Tibial nerve (tissue), 4 donors: ENCODE measurements at regions not wholly inside any gene's neighbourhood (a gene's known extent, or its start where the extent isn't known, plus 50 kb on each side); places are given as distances from the start of the nearest gene placed in this dataset.

Experiments
- DNase-seq, 2 donors: peaks; one replicate each; pipeline ENCODE4 v3.0.0-alpha.2; 2019; ENCODE audit warnings: low spot score in 2 of 2
- H3K27ac ChIP-seq, 4 donors: fragments of 200-600 bp; sonication (generic) in 3 of 4; one replicate each; pipeline ENCODE4 v1.5.1; 2017 to 2019; ENCODE audit warnings: mild to moderate bottlenecking in 1 of 4
- H3K27me3 ChIP-seq, 2 donors: fragments of 200-600 bp; sonication (generic) in 1 of 2; one replicate each; pipeline versions ENCODE4 v1.5.1 to v1.6.0; 2017 to 2019
- H3K36me3 ChIP-seq, 3 donors: fragments of 200-600 bp; sonication (generic); one replicate each; pipeline ENCODE4 v1.5.1; 2018 to 2019
- H3K4me1 ChIP-seq, 4 donors: fragments of 200-600 bp; sonication (generic) in 3 of 4; one replicate each; pipeline ENCODE4 v1.5.1; 2017 to 2019
- H3K4me3 ChIP-seq, 4 donors: fragments of 200-600 bp; sonication (generic) in 3 of 4; one replicate each; pipeline ENCODE4 v1.5.1; 2017 to 2019; ENCODE audit warnings: mild to moderate bottlenecking in 1 of 4, moderate library complexity in 1 of 4
- H3K9me3 ChIP-seq, 4 donors: fragments of 200-600 bp; sonication (generic) in 3 of 4; one replicate each; pipeline ENCODE4 v1.5.1; 2017 to 2019
- EP300 ChIP-seq, 2 donors: sonication (generic); formaldehyde crosslinking; IDR thresholded peaks; one replicate each; pipeline ENCODE4 v1.6.1; 2017; ENCODE audit warnings: antibody characterized with exemption in 2 of 2, mild to moderate bottlenecking in 1 of 2
- POLR2A ChIP-seq, 2 donors: fragments of 450-650 bp; IDR thresholded peaks; one replicate each; pipeline ENCODE4 v1.6.1; 2017; ENCODE audit warnings: antibody characterized with exemption in 2 of 2, mild to moderate bottlenecking in 2 of 2, moderate library complexity in 2 of 2
- WGBS, 2 donors: methylation state at CpG; one replicate each; pipeline ENCODE4 v1.1.5; 2018; 5-methylcytosine and 5-hydroxymethylcytosine counted together
- TF ChIP-seq, protein P1 (sequence below), 5 experiments: fragments of 200-600 bp in 3 of 5; fragments of 450-650 bp in 2 of 5; sonication (generic) in 3 of 5; IDR thresholded peaks; one replicate each; pipeline ENCODE4 v1.5.1; 2016 to 2019; ENCODE audit warnings: antibody characterized with exemption in 5 of 5, mild to moderate bottlenecking in 3 of 5, moderate library complexity in 2 of 5

DNA sequence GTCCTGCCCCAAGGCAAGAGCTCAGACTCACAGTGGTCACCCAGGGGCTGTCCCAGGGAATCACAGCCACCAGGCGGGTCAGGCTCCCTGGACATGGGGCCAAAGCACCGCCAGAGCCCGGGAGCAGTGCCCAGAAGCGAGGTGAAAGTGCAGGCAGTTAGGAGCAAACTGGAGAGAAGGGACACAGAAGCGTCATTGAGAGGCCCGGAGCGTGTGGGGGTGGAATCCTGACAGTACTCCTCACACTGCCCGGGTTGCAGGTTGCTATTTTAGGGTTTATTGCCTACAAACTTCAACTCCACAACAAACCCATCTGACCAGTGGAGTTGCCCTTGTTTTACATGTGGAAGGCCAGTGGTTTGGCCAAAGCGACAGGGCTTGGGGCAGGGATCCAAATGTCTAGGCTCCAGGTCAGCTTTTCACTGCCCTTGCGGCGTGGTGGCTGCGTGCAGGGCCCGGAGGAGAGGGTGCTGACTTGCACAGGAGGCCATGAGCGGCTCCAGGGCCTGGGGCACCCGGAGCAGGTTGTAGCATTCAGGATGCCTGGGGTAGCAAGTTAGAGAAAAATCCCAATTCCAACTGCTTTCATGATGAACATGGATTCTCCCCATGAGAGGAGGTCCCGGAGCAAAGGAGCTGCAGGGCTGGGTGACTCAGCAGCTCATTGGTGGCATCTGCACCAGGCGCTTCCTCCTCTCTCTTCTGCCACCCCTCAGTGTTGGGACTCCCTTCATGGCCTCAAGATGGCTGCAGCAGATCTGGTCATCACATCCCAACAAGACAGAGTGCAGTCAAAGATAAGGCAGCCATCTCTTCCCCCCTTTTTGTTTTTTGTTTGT, 112.3 kb upstream of the NCOR2 start:
- Histone ChIP-seq H3K36me3 (no peaks in the 10 kb centered on the region), H3K27ac (peak overlapping the region in 2 of 4 donors; percentile 63 to 66), H3K9me3 (no peaks in the 10 kb centered on the region), H3K27me3 (no peaks in the 10 kb centered on the region), H3K4me3 (no peak overlapping the region), H3K4me1 (peaks cover 0 to 96% (median 52%) of the 10 kb centered on the region in 4 donors)
- TF ChIP-seq EP300 (IDR thresholded peaks at IDR 0.05), result peak; percentile 24 to 93
- TF ChIP-seq POLR2A (IDR thresholded peaks at IDR 0.05), result no peak
- TF ChIP-seq, protein P1, sequence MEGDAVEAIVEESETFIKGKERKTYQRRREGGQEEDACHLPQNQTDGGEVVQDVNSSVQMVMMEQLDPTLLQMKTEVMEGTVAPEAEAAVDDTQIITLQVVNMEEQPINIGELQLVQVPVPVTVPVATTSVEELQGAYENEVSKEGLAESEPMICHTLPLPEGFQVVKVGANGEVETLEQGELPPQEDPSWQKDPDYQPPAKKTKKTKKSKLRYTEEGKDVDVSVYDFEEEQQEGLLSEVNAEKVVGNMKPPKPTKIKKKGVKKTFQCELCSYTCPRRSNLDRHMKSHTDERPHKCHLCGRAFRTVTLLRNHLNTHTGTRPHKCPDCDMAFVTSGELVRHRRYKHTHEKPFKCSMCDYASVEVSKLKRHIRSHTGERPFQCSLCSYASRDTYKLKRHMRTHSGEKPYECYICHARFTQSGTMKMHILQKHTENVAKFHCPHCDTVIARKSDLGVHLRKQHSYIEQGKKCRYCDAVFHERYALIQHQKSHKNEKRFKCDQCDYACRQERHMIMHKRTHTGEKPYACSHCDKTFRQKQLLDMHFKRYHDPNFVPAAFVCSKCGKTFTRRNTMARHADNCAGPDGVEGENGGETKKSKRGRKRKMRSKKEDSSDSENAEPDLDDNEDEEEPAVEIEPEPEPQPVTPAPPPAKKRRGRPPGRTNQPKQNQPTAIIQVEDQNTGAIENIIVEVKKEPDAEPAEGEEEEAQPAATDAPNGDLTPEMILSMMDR (IDR thresholded peaks at IDR 0.05), result peak in 2 of 5 experiments; percentile 35 to 51
- peak; percentile 63 to 71 for DNase-seq
- WGBS, 2 donors, result 46 to 48% methylated on average over 12 to 16 of the region's 17 CpGs

DNA sequence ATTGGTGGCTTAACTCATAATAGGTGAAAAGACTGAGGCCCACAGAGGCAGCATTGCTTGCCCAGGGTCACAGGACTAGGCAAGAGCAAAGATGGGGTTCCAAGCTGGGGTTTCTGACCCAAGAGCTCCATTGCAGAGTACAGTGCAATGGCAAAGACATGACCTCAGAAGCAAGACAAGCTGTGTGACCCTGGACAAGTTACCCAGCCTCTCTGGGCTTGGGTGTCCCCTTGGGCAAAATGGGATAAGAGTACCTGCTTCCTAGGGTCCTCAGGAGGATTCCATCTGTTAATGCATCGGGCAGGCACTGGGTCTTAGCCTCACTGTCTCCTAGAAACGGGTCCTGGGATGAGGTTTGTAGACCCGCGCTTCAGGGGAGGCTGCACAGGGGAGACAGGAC, 111.6 kb upstream of the NCOR2 start:
- no peaks in the 10 kb centered on the region for H3K27me3 ChIP-seq
- peak overlapping the region in 2 of 4 donors; percentile 63 to 66 for H3K27ac ChIP-seq
- H3K9me3 ChIP-seq, result no peaks in the 10 kb centered on the region
- no peaks in the 10 kb centered on the region for H3K36me3 ChIP-seq
- TF ChIP-seq EP300 (IDR thresholded peaks at IDR 0.05) (no peak), POLR2A (IDR thresholded peaks at IDR 0.05) (no peak)
- WGBS, 2 donors, result 66 to 75% methylated on average over 2 to 4 of the region's 4 CpGs
- H3K4me1 ChIP-seq, result peaks cover 0 to 93% (median 45%) of the 10 kb centered on the region in 4 donors
- no peak for DNase-seq
- no peak overlapping the region for H3K4me3 ChIP-seq

DNA sequence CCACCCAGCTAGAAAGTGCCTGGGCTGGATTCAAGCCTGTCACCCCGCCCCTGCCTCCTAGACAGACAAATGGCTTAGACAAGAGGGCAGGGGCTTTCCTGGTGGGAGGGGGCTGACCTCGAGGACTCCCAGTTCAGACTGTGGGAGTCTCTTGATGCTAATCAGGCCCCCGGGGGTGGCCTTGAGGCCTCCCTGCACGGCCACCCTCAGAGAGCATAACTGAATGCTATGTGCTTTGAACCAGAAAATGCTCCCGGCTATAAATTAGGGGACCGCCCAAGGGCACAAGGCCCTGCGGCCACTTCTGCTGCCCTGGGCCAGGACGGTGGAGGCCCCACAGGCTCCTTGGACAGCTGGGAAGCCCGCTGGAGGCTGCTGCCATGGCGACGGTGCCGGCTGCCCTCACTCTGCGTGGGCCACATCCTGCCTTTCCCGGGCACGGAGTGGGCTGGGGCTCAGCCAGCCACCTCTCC, 111.0 kb upstream of the NCOR2 start:
- peaks cover 0 to 90% (median 40%) of the 10 kb centered on the region in 4 donors for H3K4me1 ChIP-seq
- H3K27ac ChIP-seq, result peak overlapping the region in 2 of 4 donors; percentile 42 to 63
- H3K36me3 ChIP-seq, result no peaks in the 10 kb centered on the region
- H3K9me3 ChIP-seq, result no peaks in the 10 kb centered on the region
- 45 to 50% methylated on average over 14 to 15 of the region's 15 CpGs for WGBS, 2 donors
- no peak for DNase-seq
- no peak for TF ChIP-seq EP300 (IDR thresholded peaks at IDR 0.05)
- no peak for TF ChIP-seq POLR2A (IDR thresholded peaks at IDR 0.05)
- TF ChIP-seq, protein P1 (IDR thresholded peaks at IDR 0.05), result no peak
- no peaks in the 10 kb centered on the region for H3K27me3 ChIP-seq
- H3K4me3 ChIP-seq, result no peak overlapping the region

DNA sequence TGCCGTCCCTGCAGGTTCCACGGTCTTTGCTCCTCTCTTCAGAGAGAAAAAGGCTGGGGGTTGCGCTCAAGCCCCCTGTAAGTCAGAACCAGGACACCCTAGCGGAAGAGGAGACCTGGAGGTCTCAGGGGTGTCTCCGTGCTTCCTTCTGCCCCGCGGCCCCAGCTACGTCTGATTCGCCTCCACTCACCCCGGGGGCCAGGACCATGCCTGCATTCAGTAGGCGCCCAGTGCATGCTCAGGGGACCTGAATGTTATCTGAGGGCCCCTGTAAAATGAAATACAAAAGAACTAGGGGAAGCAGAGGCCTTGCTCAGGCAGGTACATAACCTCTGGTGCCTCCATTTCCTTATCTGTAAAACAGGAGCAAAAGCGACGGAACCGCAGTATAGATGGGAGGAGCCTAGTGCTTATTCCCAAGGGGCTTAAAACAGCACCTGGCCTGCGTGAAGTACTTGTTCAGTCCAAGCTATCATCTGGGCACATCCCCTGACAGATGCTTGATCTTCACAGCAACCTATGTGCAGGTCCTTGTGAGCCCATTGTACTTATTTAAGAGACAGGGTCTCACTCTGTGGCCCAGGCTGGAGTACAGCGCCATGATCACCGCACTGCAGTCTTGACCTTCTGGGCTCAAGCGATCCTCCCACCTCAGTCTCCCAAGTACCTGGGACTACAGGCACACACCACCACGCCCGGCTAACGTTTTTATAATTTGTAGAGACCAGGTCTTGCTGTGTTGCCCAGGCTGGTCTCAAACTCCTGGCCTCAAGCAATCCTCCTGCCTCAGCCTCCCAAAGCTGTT, 110.3 kb upstream of the NCOR2 start:
- no peaks in the 10 kb centered on the region for H3K36me3 ChIP-seq
- 96 to 97% methylated on average over 21 of the region's 21 CpGs for WGBS, 2 donors
- TF ChIP-seq EP300 (IDR thresholded peaks at IDR 0.05) (no peak), POLR2A (IDR thresholded peaks at IDR 0.05) (no peak)
- TF ChIP-seq, protein P1 (IDR thresholded peaks at IDR 0.05), result no peak
- no peak overlapping the region for H3K4me3 ChIP-seq
- H3K4me1 ChIP-seq, result peaks cover 0 to 82% (median 36%) of the 10 kb centered on the region in 4 donors
- H3K27me3 ChIP-seq, result no peaks in the 10 kb centered on the region
- DNase-seq, result no peak
- no peaks in the 10 kb centered on the region for H3K9me3 ChIP-seq
- H3K27ac ChIP-seq, result peak overlapping the region in 1 of 4 donors; percentile 42

DNA sequence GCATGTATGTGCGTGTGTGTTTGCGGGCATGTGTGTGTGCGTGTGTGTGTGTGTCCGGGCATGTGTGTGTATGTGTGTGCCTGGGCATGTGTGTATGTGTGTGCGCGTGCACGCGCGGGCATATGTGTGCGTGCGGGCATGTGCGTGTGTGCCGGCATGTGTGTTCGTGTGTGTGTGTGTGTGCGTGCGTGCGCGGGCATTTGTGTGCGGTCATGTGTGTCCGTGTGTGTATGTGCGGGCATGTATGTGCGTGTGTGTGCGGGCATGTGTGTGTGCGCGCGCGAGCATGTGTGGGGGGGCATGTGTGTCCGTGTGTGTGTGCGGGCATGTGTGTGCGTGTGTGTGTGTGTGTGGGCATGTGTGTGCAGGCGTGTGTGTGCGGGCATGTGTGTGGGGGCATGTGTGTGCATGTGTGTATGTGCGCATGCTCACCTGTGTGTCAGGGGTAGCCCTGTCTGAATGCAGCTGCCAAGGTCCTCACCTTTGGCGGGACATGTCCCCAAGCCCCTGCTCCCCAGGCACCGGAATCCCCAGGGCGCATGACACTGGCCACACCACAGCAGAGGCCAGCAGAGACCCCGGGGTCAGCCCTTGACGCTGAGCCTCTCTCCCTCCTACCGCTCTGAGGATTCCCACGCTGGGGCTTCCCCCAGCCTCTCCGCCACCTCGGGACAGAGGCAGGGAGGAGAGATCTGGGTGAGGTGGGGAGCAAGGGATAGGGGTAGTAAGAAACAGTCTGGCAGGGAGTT, 109.5 kb upstream of the NCOR2 start:
- Histone ChIP-seq H3K4me1 (peaks cover 0 to 74% (median 31%) of the 10 kb centered on the region in 4 donors), H3K36me3 (no peaks in the 10 kb centered on the region), H3K27me3 (no peaks in the 10 kb centered on the region), H3K27ac (peak overlapping the region in 3 of 4 donors; percentile 47 to 72 (median 59)), H3K9me3 (no peaks in the 10 kb centered on the region), H3K4me3 (no peak overlapping the region)
- TF ChIP-seq, protein P1 (IDR thresholded peaks at IDR 0.05), result no peak
- TF ChIP-seq POLR2A (IDR thresholded peaks at IDR 0.05) (no peak), EP300 (IDR thresholded peaks at IDR 0.05) (no peak)
- 80 to 85% methylated on average over 41 to 42 of the region's 42 CpGs for WGBS, 2 donors
- DNase-seq, result no peak
